Hepatocyte (in vitro differentiated cells): ENCODE measurements at regions not wholly inside any gene's neighbourhood (a gene's known extent, or its start where the extent isn't known, plus 50 kb on each side); places are given as distances from the start of the nearest gene placed in this dataset.
"Not testable (repeated sequence)": the region's sequence is repeated elsewhere in the genome, so short reads cannot be mapped to it uniquely, and the experiment has no call there.

ENCODE experiments used
- DNase-seq: peaks from one replicate; pipeline ENCODE4 v3.0.0-alpha.2; 2016; ENCODE audit warnings: low spot score
- H2AFZ ChIP-seq: fragments of 200-600 bp; sonication (generic); 2 replicates; pipeline ENCODE4 v1.6.0; 2016; ENCODE audit warnings: antibody characterized with exemption, mild to moderate bottlenecking
- H3K27ac ChIP-seq: fragments of 200-600 bp; sonication (generic); 2 replicates; pipeline ENCODE4 v1.5.1; 2016; ENCODE audit warnings: mild to moderate bottlenecking
- H3K27me3 ChIP-seq: fragments of 200-600 bp; sonication (generic); 2 replicates; pipeline ENCODE4 v1.6.1; 2016
- H3K36me3 ChIP-seq: fragments of 200-600 bp; sonication (generic); replicated peaks from 2 replicates; pipeline ENCODE4 v1.5.1; 2016; ENCODE audit warnings: low read depth; ENCODE audit not compliant: insufficient read depth
- H3K4me1 ChIP-seq: fragments of 200-600 bp; sonication (generic); 2 replicates; pipeline ENCODE4 v1.5.1; 2016; ENCODE audit warnings: mild to moderate bottlenecking, moderate library complexity; ENCODE audit not compliant: insufficient read depth
- H3K4me2 ChIP-seq: fragments of 200-600 bp; sonication (generic); 2 replicates; pipeline ENCODE4 v1.6.0; 2016
- H3K4me3 ChIP-seq: fragments of 200-600 bp; sonication (generic); 2 replicates; pipeline ENCODE4 v1.5.1; 2016; ENCODE audit warnings: mild to moderate bottlenecking
- H3K79me2 ChIP-seq: fragments of 200-600 bp; sonication (generic); 2 replicates; pipeline ENCODE4 v1.6.0; 2017; ENCODE audit warnings: mild to moderate bottlenecking
- H3K9me2 ChIP-seq: fragments of 200-600 bp; sonication (generic); replicated peaks from 2 replicates; pipeline ENCODE4 v1.6.0; 2017; ENCODE audit warnings: mild to moderate bottlenecking; ENCODE audit not compliant: insufficient read depth
- H3K9me3 ChIP-seq: fragments of 200-600 bp; sonication (generic); 2 replicates; pipeline ENCODE4 v1.5.1; 2016; ENCODE audit warnings: low read depth, mild to moderate bottlenecking
- H4K20me1 ChIP-seq: fragments of 200-600 bp; sonication (generic); 2 replicates; pipeline ENCODE4 v1.6.0; 2016; ENCODE audit warnings: mild to moderate bottlenecking; ENCODE audit not compliant: insufficient read depth, poor library complexity, severe bottlenecking
- CTCF ChIP-seq: fragments of 200-600 bp; sonication (generic); IDR thresholded peaks from 2 replicates; pipeline ENCODE4 v1.5.1; 2016; ENCODE audit warnings: antibody characterized with exemption, mild to moderate bottlenecking; ENCODE audit not compliant: poor library complexity
- EZH2 ChIP-seq: fragments of 200-600 bp; sonication (generic); IDR thresholded peaks from 2 replicates; pipeline ENCODE4 v1.6.1; 2016; ENCODE audit warnings: antibody characterized with exemption, mild to moderate bottlenecking, borderline replicate concordance
- EZH2phosphoT487 ChIP-seq: fragments of 200-600 bp; sonication (generic); IDR thresholded peaks from one replicate; pipeline ENCODE4 v1.6.1; 2018; ENCODE audit warnings: antibody characterized with exemption, mild to moderate bottlenecking, low read depth, moderate library complexity; ENCODE audit not compliant: unreplicated experiment, severe bottlenecking
- whole genome bisulfite sequencing: methylation state at CpG from one replicate; pipeline ENCODE4 v1.1.6; 2016; ENCODE audit warnings: low lambda C conversion rate; ENCODE audit errors: missing lambda C conversion rate; 5-methylcytosine and 5-hydroxymethylcytosine counted together

- no peak for TF ChIP-seq EZH2phosphoT487
- no peak for TF ChIP-seq CTCF
- H3K27me3 ChIP-seq: no peaks in the 10 kb centered on the region
- no peak overlapping the region for H3K27ac ChIP-seq
- no peaks in the 10 kb centered on the region for H3K36me3 ChIP-seq
- no peaks in the 10 kb centered on the region for H3K9me3 ChIP-seq
- no peaks in the 10 kb centered on the region for H3K79me2 ChIP-seq
- H3K4me3 ChIP-seq: no peak overlapping the region
- 62% methylated on average over 4 of the region's 4 CpGs for WGBS
- no peaks in the 10 kb centered on the region for H4K20me1 ChIP-seq
- H3K4me1 ChIP-seq: no peaks in the 10 kb centered on the region
- H2AFZ ChIP-seq: no peak overlapping the region
- H3K9me2 ChIP-seq: no peaks in the 10 kb centered on the region
- H3K4me2 ChIP-seq: no peak overlapping the region
- no peak for DNase-seq
Observed at GRCh38 chr2:183840061-183840584, 715.9 kb downstream of the NUP35 start.

GRCh38 chr2:183849826-183850225 is 725.6 kb downstream of the NUP35 start:
- H4K20me1 ChIP-seq, H3K4me3 ChIP-seq, H3K27ac ChIP-seq, H3K27me3 ChIP-seq, H3K4me1 ChIP-seq, H3K4me2 ChIP-seq, H2AFZ ChIP-seq, H3K36me3 ChIP-seq, H3K9me3 ChIP-seq, H3K9me2 ChIP-seq, H3K79me2 ChIP-seq, DNase-seq: not testable (repeated sequence)
- 76% methylated on average over 11 of the region's 11 CpGs for WGBS

GRCh38 chr2:183859129-183859528 is 734.9 kb downstream of the NUP35 start:
- no peaks in the 10 kb centered on the region for H3K79me2 ChIP-seq
- no peak for DNase-seq
- H3K4me1 ChIP-seq: no peaks in the 10 kb centered on the region
- H3K4me2 ChIP-seq: no peak overlapping the region
- H3K36me3 ChIP-seq: no peaks in the 10 kb centered on the region
- H3K9me2 ChIP-seq: no peaks in the 10 kb centered on the region
- H4K20me1 ChIP-seq: no peaks in the 10 kb centered on the region
- H3K27me3 ChIP-seq: no peaks in the 10 kb centered on the region
- no peak overlapping the region for H3K27ac ChIP-seq
- no peak overlapping the region for H2AFZ ChIP-seq
- no peak overlapping the region for H3K4me3 ChIP-seq
- 77% methylated on average over 2 of the region's 2 CpGs for WGBS
- TF ChIP-seq EZH2: no peak
- no peak for TF ChIP-seq CTCF
- TF ChIP-seq EZH2phosphoT487: no peak
- H3K9me3 ChIP-seq: no peaks in the 10 kb centered on the region

- Histone ChIP-seq H3K36me3 (no peaks in the 10 kb centered on the region), H3K9me3 (no peaks in the 10 kb centered on the region), H2AFZ (no peak overlapping the region), H4K20me1 (no peaks in the 10 kb centered on the region), H3K4me1 (no peaks in the 10 kb centered on the region), H3K79me2 (no peaks in the 10 kb centered on the region), H3K9me2 (peaks cover 5% of the 10 kb centered on the region), H3K27me3 (no peaks in the 10 kb centered on the region), H3K4me2 (no peak overlapping the region), H3K27ac (no peak overlapping the region), H3K4me3 (no peak overlapping the region)
- DNase-seq: no peak
- WGBS: 74% methylated on average over 2 of the region's 2 CpGs
- TF ChIP-seq EZH2phosphoT487 (no peak), CTCF (no peak), EZH2 (no peak)
Observed at GRCh38 chr2:183866666-183867065, 731.7 kb upstream of the ZNF804A start.
